NCI-H774 (cell line): ENCODE measurements at regions not wholly inside any gene's neighbourhood (a gene's known extent, or its start where the extent isn't known, plus 50 kb on each side); places are given as distances from the start of the nearest gene placed in this dataset.
"Not testable (repeated sequence)": the region's sequence is repeated elsewhere in the genome, so short reads cannot be mapped to it uniquely, and the experiment has no call there.

Experiments
- DNase-seq: peaks from one replicate; lab custom pipeline; 2025; lab: John Stamatoyannopoulos, UW

GRCh38 chr5:86232246-86232645, 385.5 kb upstream of the COX7C start:
- no peak for DNase-seq

GRCh38 chr5:86244153-86244552, 373.6 kb upstream of the COX7C start:
- no peak for DNase-seq

- no peak for DNase-seq
These were observed 359.9 kb upstream of the COX7C start for GRCh38 chr5:86257871-86258270.

- not testable (repeated sequence) for DNase-seq
These were observed 333.1 kb upstream of the COX7C start for GRCh38 chr5:86284400-86285190.

- DNase-seq, result not testable (repeated sequence)
These were observed 330.3 kb upstream of the COX7C start for GRCh38 chr5:86287437-86287836.

GRCh38 chr5:86289786-86290185, 328.0 kb upstream of the COX7C start:
- DNase-seq, result not testable (repeated sequence)

GRCh38 chr5:86292811-86293210, 324.9 kb upstream of the COX7C start:
- DNase-seq, result not testable (repeated sequence)

GRCh38 chr5:86302643-86303042, 315.1 kb upstream of the COX7C start:
- not testable (repeated sequence) for DNase-seq

GRCh38 chr5:86305050-86305449, 312.7 kb upstream of the COX7C start:
- DNase-seq, result peak; percentile 25

- DNase-seq, result no peak
These were observed 302.8 kb upstream of the COX7C start for GRCh38 chr5:86314951-86315350.

GRCh38 chr5:86320266-86320665, 297.5 kb upstream of the COX7C start:
- no peak for DNase-seq

- DNase-seq, result no peak
These were observed 288.4 kb upstream of the COX7C start for GRCh38 chr5:86329318-86329717.

GRCh38 chr5:86330736-86331135, 287.0 kb upstream of the COX7C start:
- DNase-seq, result no peak

- no peak for DNase-seq
These were observed 284.9 kb upstream of the COX7C start for GRCh38 chr5:86332851-86333250.

- no peak for DNase-seq
These were observed 279.9 kb upstream of the COX7C start for GRCh38 chr5:86337667-86338460.

GRCh38 chr5:86354664-86355063, 263.1 kb upstream of the COX7C start:
- DNase-seq, result no peak

GRCh38 chr5:86360801-86361200, 256.9 kb upstream of the COX7C start:
- no peak for DNase-seq

GRCh38 chr5:86371061-86371460, 246.7 kb upstream of the COX7C start:
- no peak for DNase-seq

GRCh38 chr5:86374611-86375010, 243.1 kb upstream of the COX7C start:
- DNase-seq, result no peak

- DNase-seq, result no peak
These were observed 241.5 kb upstream of the COX7C start for GRCh38 chr5:86376214-86376613.

- no peak for DNase-seq
These were observed 214.6 kb upstream of the COX7C start for GRCh38 chr5:86403190-86403589.

- DNase-seq, result no peak
These were observed 213.5 kb upstream of the COX7C start for GRCh38 chr5:86404256-86404655.

- DNase-seq, result no peak
These were observed 210.0 kb upstream of the COX7C start for GRCh38 chr5:86407711-86408110.
